Peyer's patch (tissue), 4 donors: ENCODE measurements at regions not wholly inside any gene's neighbourhood (a gene's known extent, or its start where the extent isn't known, plus 50 kb on each side); places are given as distances from the start of the nearest gene placed in this dataset.

ENCODE experiments used
- DNase-seq, 3 donors: peaks; one replicate each; pipeline ENCODE4 v3.0.0-alpha.2; 2017 to 2019
- H3K27ac ChIP-seq, 4 donors: fragments of 200-600 bp; sonication (generic); one replicate each; pipeline ENCODE4 v1.5.1; 2016 to 2019
- H3K27me3 ChIP-seq, 2 donors: fragments of 200-600 bp; sonication (generic); one replicate each; pipeline ENCODE4 v1.5.1; 2019
- H3K36me3 ChIP-seq, 3 donors: fragments of 200-600 bp; sonication (generic); one replicate each; pipeline ENCODE4 v1.5.1; 2016 to 2019
- H3K4me1 ChIP-seq, 4 donors: fragments of 200-600 bp; sonication (generic); one replicate each; pipeline ENCODE4 v1.5.1; 2016 to 2019
- H3K4me3 ChIP-seq, 4 donors: fragments of 200-600 bp; sonication (generic); 1 replicate in 3 of 4; 2 replicates in 1 of 4; pipeline ENCODE4 v1.5.1; 2016 to 2019; ENCODE audit warnings: mild to moderate bottlenecking in 1 of 4
- H3K9me3 ChIP-seq, 4 donors: fragments of 200-600 bp; sonication (generic); one replicate each; pipeline ENCODE4 v1.5.1; 2016 to 2019; ENCODE audit warnings: mild to moderate bottlenecking in 1 of 4
- CTCF ChIP-seq, 6 experiments: fragments of 450-650 bp in 4 of 6; fragments of 200-600 bp in 2 of 6; sonication (generic) in 1 of 6; IDR thresholded peaks; one replicate each; pipeline ENCODE4 v1.5.1; 2017 to 2019; ENCODE audit warnings: antibody characterized with exemption in 6 of 6, mild to moderate bottlenecking in 3 of 6, moderate library complexity in 1 of 6
- POLR2A ChIP-seq, 2 donors: fragments of 450-650 bp; IDR thresholded peaks; one replicate each; pipeline ENCODE4 v1.5.1; 2017; ENCODE audit warnings: antibody characterized with exemption in 2 of 2, mild to moderate bottlenecking in 2 of 2, moderate library complexity in 2 of 2

DNA sequence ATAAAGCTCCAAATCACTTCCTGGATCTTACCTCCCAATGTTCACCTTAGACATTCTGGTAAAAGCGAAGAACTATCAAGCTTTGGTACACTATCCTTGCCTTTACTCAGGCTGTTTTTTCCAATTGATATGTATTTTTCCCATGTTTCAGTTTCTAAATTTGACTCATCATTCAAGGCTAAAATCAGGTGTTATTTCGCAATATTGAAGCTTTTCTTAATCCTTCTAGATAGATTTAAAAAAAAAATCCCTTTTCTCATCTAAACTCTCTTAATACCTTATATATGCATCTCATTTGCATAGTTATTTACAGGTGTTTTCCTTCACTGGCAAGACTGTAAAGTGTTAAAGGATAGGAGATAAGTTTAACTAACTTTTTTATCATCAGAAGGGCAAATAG, 608.1 kb upstream of the FAM241A start:
- no peak for DNase-seq
- no peak for TF ChIP-seq CTCF (IDR thresholded peaks at IDR 0.05)
- TF ChIP-seq POLR2A (IDR thresholded peaks at IDR 0.05) = no peak
- no peaks in the 10 kb centered on the region for H3K36me3 ChIP-seq

DNA sequence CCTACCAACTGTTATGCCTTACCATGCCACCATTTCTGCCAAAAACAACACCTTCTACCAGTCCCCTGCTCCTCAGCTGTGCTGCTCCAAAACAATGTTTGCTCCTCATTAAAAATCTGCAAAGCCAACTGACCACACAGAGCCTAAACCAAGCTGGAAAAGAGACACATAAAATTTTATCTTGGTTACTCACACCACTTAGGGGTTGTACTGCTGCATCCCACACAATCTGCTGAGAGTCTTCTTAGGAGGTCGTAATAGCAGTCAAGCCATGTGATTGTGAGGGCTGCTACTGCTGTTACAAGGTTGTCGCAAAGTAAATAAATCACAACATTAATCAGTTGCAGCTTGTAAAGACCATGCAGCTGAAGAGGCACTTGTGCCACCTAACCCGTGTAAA, 607.4 kb upstream of the FAM241A start:
- TF ChIP-seq CTCF (IDR thresholded peaks at IDR 0.05) (no peak), POLR2A (IDR thresholded peaks at IDR 0.05) (no peak)
- Histone ChIP-seq H3K27me3 (no peaks in the 10 kb centered on the region), H3K4me1 (no peaks in the 10 kb centered on the region), H3K27ac (no peak overlapping the region), H3K4me3 (no peak overlapping the region), H3K36me3 (no peaks in the 10 kb centered on the region), H3K9me3 (no peaks in the 10 kb centered on the region)
- DNase-seq = no peak

More for the DNA sequence above, 608.1 kb upstream of the FAM241A start:
- H3K9me3 ChIP-seq = no peaks in the 10 kb centered on the region
- no peaks in the 10 kb centered on the region for H3K4me1 ChIP-seq
- H3K27me3 ChIP-seq = no peaks in the 10 kb centered on the region
- H3K4me3 ChIP-seq = no peak overlapping the region
- no peak overlapping the region for H3K27ac ChIP-seq

DNA sequence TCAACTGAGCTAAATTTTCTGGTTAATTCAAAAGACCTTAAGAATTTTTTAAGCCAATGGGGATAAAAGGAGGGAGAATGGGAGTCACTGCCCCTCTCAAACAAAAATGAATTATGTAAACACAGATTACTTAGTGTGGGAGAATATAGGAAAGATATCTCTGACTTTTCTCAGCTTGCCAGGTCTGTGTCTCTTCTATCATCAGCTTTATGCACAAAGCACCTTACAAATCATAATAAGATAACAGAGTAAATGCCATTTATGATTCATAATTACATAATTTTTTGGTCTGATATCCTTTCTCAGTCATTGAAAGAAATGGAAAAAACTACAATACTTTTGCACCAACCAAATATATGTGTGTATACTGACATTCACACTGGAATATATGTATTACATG, 604.6 kb upstream of the FAM241A start:
- H3K4me3 ChIP-seq = no peak overlapping the region
- no peaks in the 10 kb centered on the region for H3K9me3 ChIP-seq
- no peak for DNase-seq
- TF ChIP-seq POLR2A (IDR thresholded peaks at IDR 0.05) = no peak
- no peak for TF ChIP-seq CTCF (IDR thresholded peaks at IDR 0.05)
- no peaks in the 10 kb centered on the region for H3K27me3 ChIP-seq
- H3K36me3 ChIP-seq = no peaks in the 10 kb centered on the region
- H3K4me1 ChIP-seq = no peaks in the 10 kb centered on the region
- no peak overlapping the region for H3K27ac ChIP-seq

DNA sequence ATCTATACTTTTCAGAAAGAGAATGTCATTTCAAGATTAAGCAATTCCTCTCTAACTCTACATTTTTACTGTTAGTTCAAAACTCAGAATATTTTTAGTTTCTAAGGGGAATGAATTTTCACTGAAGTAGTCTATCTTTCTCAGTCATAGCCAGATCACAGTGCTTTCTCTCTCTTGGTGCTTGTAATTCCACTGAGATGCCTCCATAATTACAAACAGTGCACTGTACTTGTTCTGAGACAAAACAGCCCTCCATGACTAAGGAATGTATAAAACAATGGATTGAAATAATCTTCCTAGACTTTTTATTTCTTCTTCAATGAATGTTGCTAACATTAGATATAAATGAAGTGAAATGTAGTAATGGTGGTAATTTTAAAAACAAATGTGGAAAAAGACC, 603.2 kb upstream of the FAM241A start:
- no peak for TF ChIP-seq POLR2A (IDR thresholded peaks at IDR 0.05)
- TF ChIP-seq CTCF (IDR thresholded peaks at IDR 0.05) = no peak
- H3K36me3 ChIP-seq = no peaks in the 10 kb centered on the region
- H3K27ac ChIP-seq = no peak overlapping the region
- DNase-seq = no peak
- no peak overlapping the region for H3K4me3 ChIP-seq
- no peaks in the 10 kb centered on the region for H3K9me3 ChIP-seq
- no peaks in the 10 kb centered on the region for H3K27me3 ChIP-seq
- no peaks in the 10 kb centered on the region for H3K4me1 ChIP-seq

DNA sequence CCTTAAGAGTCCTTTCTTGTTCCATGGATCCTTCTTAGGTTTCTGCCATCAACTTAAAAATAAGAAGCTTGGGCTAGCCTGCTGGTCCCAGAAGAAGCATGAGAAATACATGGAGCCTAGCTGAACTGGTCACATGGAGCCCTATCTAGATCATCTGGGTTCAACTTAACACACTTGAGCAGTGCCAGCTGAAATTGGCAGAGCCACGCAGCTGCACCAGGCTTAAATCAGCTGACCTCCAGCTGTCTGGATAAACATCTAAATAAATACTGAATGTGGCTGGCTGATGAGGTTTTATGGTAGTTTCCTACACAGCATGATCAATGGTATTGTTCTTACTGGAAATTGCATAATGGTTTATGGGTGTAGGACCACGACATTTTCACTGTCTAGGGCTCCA, 598.4 kb upstream of the FAM241A start:
- Histone ChIP-seq H3K4me1 (no peaks in the 10 kb centered on the region), H3K27me3 (no peaks in the 10 kb centered on the region), H3K9me3 (no peaks in the 10 kb centered on the region), H3K4me3 (no peak overlapping the region), H3K27ac (no peak overlapping the region), H3K36me3 (no peaks in the 10 kb centered on the region)
- DNase-seq = no peak
- TF ChIP-seq POLR2A (IDR thresholded peaks at IDR 0.05) = no peak
- TF ChIP-seq CTCF (IDR thresholded peaks at IDR 0.05) = no peak

DNA sequence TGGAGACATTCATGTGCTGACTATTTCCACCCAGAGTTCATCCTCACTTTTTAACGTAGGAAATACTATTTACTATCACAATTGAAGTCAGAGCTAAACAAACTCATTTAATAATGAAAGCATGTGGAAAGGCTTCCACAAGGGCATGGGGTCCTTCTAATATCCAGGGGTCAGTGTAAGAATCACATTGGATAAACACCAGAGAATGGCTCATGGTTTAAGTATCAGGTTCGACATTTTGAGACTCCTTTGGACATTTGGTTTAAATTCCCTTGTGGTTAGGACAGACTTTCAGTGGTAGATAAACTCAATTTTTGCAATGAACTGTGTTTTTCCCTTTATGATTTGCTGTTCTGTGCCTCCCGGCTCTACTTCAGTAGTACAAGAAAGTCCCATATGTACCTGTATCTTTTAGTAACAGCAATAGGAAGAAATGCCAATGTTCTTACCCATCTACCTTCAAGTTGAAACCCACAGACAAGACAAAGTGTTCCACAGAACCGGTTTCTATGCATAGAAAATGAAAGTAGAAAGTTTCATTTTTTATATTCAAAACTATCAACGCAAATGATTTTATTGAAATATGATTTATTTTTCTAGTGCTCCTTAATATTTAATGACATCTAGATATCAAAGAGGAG, 589.0 kb upstream of the FAM241A start:
- no peak for TF ChIP-seq CTCF (IDR thresholded peaks at IDR 0.05)
- no peak for TF ChIP-seq POLR2A (IDR thresholded peaks at IDR 0.05)
- DNase-seq = no peak
- Histone ChIP-seq H3K4me1 (no peaks in the 10 kb centered on the region), H3K4me3 (no peak overlapping the region), H3K36me3 (no peaks in the 10 kb centered on the region), H3K9me3 (no peaks in the 10 kb centered on the region), H3K27ac (no peak overlapping the region), H3K27me3 (no peaks in the 10 kb centered on the region)
